Fibroblast of lung (primary cell): ENCODE measurements at regions not wholly inside any gene's neighbourhood (a gene's known extent, or its start where the extent isn't known, plus 50 kb on each side); places are given as distances from the start of the nearest gene placed in this dataset.
A peak's percentile ranks its signal among the peaks of the same experiment; 100 is the strongest.

Source experiments
- DNase-seq, 2 donors: peaks; one replicate each; pipeline versions ENCODE4 v3.0.0 to v3.0.0-alpha.2; 2010; ENCODE audit warnings: low read depth in 2 of 2
- H2AFZ ChIP-seq: 2 replicates; pipeline ENCODE4 v1.5.1; 2012; ENCODE audit warnings: low read length, control low read depth, inconsistent platforms
- H3K27ac ChIP-seq: 2 replicates; pipeline ENCODE4 v1.5.1; 2011; ENCODE audit warnings: low read length, control low read depth; ENCODE audit not compliant: insufficient read depth
- H3K27me3 ChIP-seq: 2 replicates; pipeline ENCODE4 v1.5.1; 2011; ENCODE audit warnings: mild to moderate bottlenecking, low read length; ENCODE audit not compliant: control insufficient read depth, insufficient read depth
- H3K36me3 ChIP-seq: 2 replicates; pipeline ENCODE4 v1.5.1; 2011; ENCODE audit warnings: low read length; ENCODE audit not compliant: control insufficient read depth, insufficient read depth
- H3K4me1 ChIP-seq: 2 replicates; pipeline ENCODE4 v1.5.1; 2011; ENCODE audit warnings: low read length; ENCODE audit not compliant: control insufficient read depth, insufficient read depth; ENCODE audit errors: extremely low read depth
- H3K4me2 ChIP-seq: 2 replicates; pipeline ENCODE4 v1.5.1; 2011; ENCODE audit warnings: low read length, control low read depth; ENCODE audit not compliant: insufficient read depth; ENCODE audit errors: extremely low read depth
- H3K4me3 ChIP-seq, 4 experiments: fragments of 200-600 bp in 1 of 4; sonication (generic) in 1 of 4; replicated peaks in 1 of 4; 2 replicates each; pipeline ENCODE4 v1.5.1; 2011 to 2016; ENCODE audit warnings: low read length in 4 of 4, low read depth in 3 of 4, mild to moderate bottlenecking in 3 of 4, control low read depth in 2 of 4, inconsistent platforms in 1 of 4, mixed read lengths in 1 of 4; ENCODE audit not compliant: insufficient read depth in 1 of 4; ENCODE audit errors: control extremely low read depth in 1 of 4
- H3K79me2 ChIP-seq: 2 replicates; pipeline ENCODE4 v1.5.1; 2012; ENCODE audit warnings: mild to moderate bottlenecking, low read length, inconsistent platforms; ENCODE audit not compliant: control insufficient read depth, insufficient read depth
- H3K9ac ChIP-seq: 2 replicates; pipeline ENCODE4 v1.5.1; 2011; ENCODE audit warnings: mild to moderate bottlenecking, low read length, control low read depth; ENCODE audit not compliant: insufficient read depth
- H3K9me3 ChIP-seq: 2 replicates; pipeline ENCODE4 v1.5.1; 2012; ENCODE audit warnings: low read depth, low read length; ENCODE audit not compliant: control insufficient read depth, insufficient read depth
- H4K20me1 ChIP-seq: 2 replicates; pipeline ENCODE4 v1.5.1; 2011; ENCODE audit warnings: low read length; ENCODE audit not compliant: control insufficient read depth, insufficient read depth; ENCODE audit errors: extremely low read depth
- EZH2 ChIP-seq: IDR thresholded peaks from 2 replicates; pipeline ENCODE4 v1.5.1; 2012; ENCODE audit warnings: low read length, control low read depth, mild to moderate bottlenecking; ENCODE audit errors: missing control alignments
- TF ChIP-seq, protein P1 (sequence below), 2 donors: IDR thresholded peaks in 1 of 2; conservative IDR thresholded peaks in 1 of 2; 1 replicate in 1 of 2; 2 replicates in 1 of 2; pipeline ENCODE4 v1.5.1; 2011 to 2012; ENCODE audit warnings: low read length in 2 of 2, control low read depth in 1 of 2, inconsistent platforms in 1 of 2, low read depth in 1 of 2, mild to moderate bottlenecking in 1 of 2

- Histone ChIP-seq H3K4me3 (peak overlapping the region in 2 of 4 experiments; percentile 50 to 52), H3K27ac (no peak overlapping the region), H3K9me3 (no peaks in the 10 kb centered on the region), H3K4me2 (peak overlapping the region; percentile 54), H3K27me3 (peaks cover 16% of the 10 kb centered on the region), H3K36me3 (no peaks in the 10 kb centered on the region), H3K4me1 (no peaks in the 10 kb centered on the region), H3K9ac (no peak overlapping the region), H2AFZ (peak overlapping the region; percentile 38), H3K79me2 (no peaks in the 10 kb centered on the region), H4K20me1 (no peaks in the 10 kb centered on the region)
- peak; percentile 55 for TF ChIP-seq EZH2
- TF ChIP-seq, protein P1, sequence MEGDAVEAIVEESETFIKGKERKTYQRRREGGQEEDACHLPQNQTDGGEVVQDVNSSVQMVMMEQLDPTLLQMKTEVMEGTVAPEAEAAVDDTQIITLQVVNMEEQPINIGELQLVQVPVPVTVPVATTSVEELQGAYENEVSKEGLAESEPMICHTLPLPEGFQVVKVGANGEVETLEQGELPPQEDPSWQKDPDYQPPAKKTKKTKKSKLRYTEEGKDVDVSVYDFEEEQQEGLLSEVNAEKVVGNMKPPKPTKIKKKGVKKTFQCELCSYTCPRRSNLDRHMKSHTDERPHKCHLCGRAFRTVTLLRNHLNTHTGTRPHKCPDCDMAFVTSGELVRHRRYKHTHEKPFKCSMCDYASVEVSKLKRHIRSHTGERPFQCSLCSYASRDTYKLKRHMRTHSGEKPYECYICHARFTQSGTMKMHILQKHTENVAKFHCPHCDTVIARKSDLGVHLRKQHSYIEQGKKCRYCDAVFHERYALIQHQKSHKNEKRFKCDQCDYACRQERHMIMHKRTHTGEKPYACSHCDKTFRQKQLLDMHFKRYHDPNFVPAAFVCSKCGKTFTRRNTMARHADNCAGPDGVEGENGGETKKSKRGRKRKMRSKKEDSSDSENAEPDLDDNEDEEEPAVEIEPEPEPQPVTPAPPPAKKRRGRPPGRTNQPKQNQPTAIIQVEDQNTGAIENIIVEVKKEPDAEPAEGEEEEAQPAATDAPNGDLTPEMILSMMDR (conservative IDR thresholded peaks at IDR 0.05 in 1 of 2, IDR thresholded peaks at IDR 0.05 in 1 of 2; ENCODE audit: low read depth in 1 of 2, low read length in 2 of 2), result no peak
- DNase-seq, result peak; percentile 19 to 24
These were observed 133.3 kb upstream of the HAND1 start for GRCh38 chr5:154611341-154611767.

DNA sequence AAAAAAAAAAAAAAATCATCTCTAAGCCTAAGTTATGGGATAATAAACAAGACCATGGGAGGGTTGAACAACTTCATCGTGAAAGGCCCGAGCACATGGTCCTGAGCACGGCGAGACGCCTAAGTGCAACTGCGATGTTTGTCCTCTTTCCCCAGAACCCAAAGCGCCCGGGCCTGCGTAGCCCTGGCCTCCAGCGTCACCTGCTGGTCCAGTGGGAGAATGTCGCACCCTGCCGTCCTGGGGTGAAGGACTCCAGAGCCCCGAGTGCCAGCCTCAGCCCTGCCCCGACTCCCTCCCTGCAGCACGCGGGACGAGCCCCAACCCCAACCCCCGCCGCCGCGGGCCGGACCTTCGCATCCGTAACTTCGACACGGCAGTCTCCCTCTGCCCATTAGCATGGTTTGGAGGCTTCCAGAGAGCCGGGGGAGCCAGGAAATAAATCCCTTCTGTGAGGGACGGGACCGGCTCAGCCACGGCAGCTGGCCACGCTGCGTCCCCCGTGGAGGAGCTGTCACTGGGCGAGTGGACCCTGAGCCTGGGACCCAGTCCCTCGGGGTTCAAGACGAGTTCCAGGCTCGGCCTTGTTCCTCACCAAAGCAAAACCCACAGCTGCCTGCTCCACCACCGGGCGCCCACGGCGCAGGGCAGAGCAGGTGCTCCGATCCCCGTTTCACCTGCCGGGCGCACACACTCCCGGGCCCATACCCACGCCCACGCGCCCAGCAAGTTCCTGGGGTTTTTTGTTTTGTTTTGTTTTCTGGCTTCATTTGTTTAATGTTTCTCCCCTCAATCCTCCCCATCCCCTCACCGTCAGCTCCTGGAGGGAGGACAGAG is 132.5 kb upstream of the HAND1 start:
- Histone ChIP-seq H4K20me1 (no peaks in the 10 kb centered on the region), H3K79me2 (no peaks in the 10 kb centered on the region), H2AFZ (peak overlapping the region; percentile 29), H3K9ac (no peak overlapping the region), H3K4me2 (peak overlapping the region; percentile 28), H3K36me3 (no peaks in the 10 kb centered on the region), H3K27ac (no peak overlapping the region), H3K4me3 (peak overlapping the region; percentile 16 to 52 (median 39)), H3K4me1 (no peaks in the 10 kb centered on the region), H3K27me3 (peaks cover 16% of the 10 kb centered on the region), H3K9me3 (no peaks in the 10 kb centered on the region)
- TF ChIP-seq, protein P1 (conservative IDR thresholded peaks at IDR 0.05 in 1 of 2, IDR thresholded peaks at IDR 0.05 in 1 of 2; ENCODE audit: low read depth in 1 of 2, low read length in 2 of 2), result peak; percentile 91 to 95
- peak; percentile 69 for TF ChIP-seq EZH2
- peak; percentile 39 to 74 for DNase-seq

- no peak overlapping the region for H3K4me2 ChIP-seq
- DNase-seq, result no peak
- no peak overlapping the region for H3K9ac ChIP-seq
- no peaks in the 10 kb centered on the region for H3K79me2 ChIP-seq
- no peaks in the 10 kb centered on the region for H4K20me1 ChIP-seq
- no peak overlapping the region for H3K27ac ChIP-seq
- peaks cover 16% of the 10 kb centered on the region for H3K27me3 ChIP-seq
- no peak overlapping the region for H3K4me3 ChIP-seq
- no peaks in the 10 kb centered on the region for H3K4me1 ChIP-seq
- no peaks in the 10 kb centered on the region for H3K36me3 ChIP-seq
- H2AFZ ChIP-seq, result no peak overlapping the region
- no peak for TF ChIP-seq EZH2
- TF ChIP-seq, protein P1 (conservative IDR thresholded peaks at IDR 0.05 in 1 of 2, IDR thresholded peaks at IDR 0.05 in 1 of 2; ENCODE audit: low read depth in 1 of 2, low read length in 2 of 2), result no peak
- H3K9me3 ChIP-seq, result no peaks in the 10 kb centered on the region
These were observed 131.2 kb upstream of the HAND1 start for GRCh38 chr5:154609251-154609650.
